ENCODE measurements at regions not wholly inside any gene's neighbourhood (a gene's known extent, or its start where the extent isn't known, plus 50 kb on each side); places are given as distances from the start of the nearest gene placed in this dataset.

DNA sequence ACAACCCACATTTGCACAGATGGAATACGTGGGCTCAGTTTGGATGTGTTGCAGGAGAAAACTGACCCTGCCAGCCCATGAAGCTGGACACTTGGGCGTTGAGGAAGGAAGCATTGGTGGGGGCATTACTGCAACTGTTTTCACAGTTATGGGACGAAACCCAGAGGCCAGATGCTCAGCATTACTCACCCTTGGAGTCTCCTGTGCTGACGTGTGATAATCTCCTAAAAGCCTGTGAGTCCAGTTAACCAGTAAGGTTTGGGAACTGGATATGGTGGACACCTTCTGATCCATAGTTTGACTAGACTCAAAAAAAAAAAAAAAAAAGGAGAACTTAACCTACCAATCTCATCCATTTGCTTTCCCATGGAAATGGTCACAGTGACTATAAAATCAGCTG is 52.8 kb upstream of the EGLN3 start:
- TF ChIP-seq, protein P1, sequence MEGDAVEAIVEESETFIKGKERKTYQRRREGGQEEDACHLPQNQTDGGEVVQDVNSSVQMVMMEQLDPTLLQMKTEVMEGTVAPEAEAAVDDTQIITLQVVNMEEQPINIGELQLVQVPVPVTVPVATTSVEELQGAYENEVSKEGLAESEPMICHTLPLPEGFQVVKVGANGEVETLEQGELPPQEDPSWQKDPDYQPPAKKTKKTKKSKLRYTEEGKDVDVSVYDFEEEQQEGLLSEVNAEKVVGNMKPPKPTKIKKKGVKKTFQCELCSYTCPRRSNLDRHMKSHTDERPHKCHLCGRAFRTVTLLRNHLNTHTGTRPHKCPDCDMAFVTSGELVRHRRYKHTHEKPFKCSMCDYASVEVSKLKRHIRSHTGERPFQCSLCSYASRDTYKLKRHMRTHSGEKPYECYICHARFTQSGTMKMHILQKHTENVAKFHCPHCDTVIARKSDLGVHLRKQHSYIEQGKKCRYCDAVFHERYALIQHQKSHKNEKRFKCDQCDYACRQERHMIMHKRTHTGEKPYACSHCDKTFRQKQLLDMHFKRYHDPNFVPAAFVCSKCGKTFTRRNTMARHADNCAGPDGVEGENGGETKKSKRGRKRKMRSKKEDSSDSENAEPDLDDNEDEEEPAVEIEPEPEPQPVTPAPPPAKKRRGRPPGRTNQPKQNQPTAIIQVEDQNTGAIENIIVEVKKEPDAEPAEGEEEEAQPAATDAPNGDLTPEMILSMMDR (IDR thresholded peaks at IDR 0.05): no peak
- TF ChIP-seq POLR2A (IDR thresholded peaks at IDR 0.05): no peak

Measured in heart left ventricle (tissue), 13 donors.